ENCODE measurements at regions not wholly inside any gene's neighbourhood (a gene's known extent, or its start where the extent isn't known, plus 50 kb on each side); places are given as distances from the start of the nearest gene placed in this dataset.

DNA sequence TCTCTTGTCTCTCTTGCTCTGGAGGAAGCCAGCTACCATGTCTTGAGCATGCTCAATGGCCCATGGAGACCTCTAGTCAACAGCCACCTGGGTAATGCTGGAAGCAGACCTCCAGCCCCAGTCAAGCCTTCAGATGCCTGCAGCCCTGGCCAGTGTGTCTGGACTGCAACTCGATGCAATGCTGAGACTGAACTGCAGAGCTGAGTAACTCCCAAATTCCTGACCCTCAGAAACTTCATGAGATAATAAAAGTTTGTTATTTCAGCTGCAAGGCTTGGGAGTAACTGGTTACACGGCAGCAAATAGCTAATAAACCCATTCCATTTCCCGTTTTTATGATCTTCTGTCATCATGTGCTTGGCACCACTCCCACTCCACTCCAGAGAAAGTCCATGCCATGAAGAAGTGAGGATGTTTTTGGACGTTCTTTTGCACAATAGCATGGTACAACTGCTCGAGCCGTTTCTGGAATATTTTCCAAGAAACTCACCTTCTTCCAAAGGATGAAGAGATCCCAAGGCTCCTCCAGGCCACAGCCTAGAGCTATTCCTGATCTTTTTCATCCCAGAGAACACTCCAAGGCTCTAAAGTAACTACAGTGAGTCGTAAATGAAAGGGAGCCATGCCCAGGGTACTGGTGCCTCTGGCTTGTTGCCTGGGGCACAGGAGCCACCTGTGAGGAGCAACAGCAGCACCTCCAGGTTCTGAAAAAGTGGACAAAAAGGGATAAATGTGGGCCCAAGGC is 72.0 kb upstream of the KLF13 start:
- TF ChIP-seq, protein P1, sequence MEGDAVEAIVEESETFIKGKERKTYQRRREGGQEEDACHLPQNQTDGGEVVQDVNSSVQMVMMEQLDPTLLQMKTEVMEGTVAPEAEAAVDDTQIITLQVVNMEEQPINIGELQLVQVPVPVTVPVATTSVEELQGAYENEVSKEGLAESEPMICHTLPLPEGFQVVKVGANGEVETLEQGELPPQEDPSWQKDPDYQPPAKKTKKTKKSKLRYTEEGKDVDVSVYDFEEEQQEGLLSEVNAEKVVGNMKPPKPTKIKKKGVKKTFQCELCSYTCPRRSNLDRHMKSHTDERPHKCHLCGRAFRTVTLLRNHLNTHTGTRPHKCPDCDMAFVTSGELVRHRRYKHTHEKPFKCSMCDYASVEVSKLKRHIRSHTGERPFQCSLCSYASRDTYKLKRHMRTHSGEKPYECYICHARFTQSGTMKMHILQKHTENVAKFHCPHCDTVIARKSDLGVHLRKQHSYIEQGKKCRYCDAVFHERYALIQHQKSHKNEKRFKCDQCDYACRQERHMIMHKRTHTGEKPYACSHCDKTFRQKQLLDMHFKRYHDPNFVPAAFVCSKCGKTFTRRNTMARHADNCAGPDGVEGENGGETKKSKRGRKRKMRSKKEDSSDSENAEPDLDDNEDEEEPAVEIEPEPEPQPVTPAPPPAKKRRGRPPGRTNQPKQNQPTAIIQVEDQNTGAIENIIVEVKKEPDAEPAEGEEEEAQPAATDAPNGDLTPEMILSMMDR (conservative IDR thresholded peaks at IDR 0.05), result no peak
- TF ChIP-seq ZFX (IDR thresholded peaks at IDR 0.05), result no peak

Data from C4-2B (cell line).